22Rv1 (cell line): ENCODE measurements at regions not wholly inside any gene's neighbourhood (a gene's known extent, or its start where the extent isn't known, plus 50 kb on each side); places are given as distances from the start of the nearest gene placed in this dataset.

Experiments
- H3K27ac ChIP-seq: fragments of 450-650 bp; 2 replicates; pipeline ENCODE4 v1.5.1; 2017
- CTCF ChIP-seq: fragments of 450-650 bp; IDR thresholded peaks from 2 replicates; pipeline ENCODE4 v1.5.1; 2017; ENCODE audit warnings: mild to moderate bottlenecking
- ZFX ChIP-seq: fragments of 450-650 bp; IDR thresholded peaks from 2 replicates; pipeline ENCODE4 v1.6.1; 2017; ENCODE audit warnings: antibody characterized with exemption, borderline replicate concordance

GRCh38 chr6:14543971-14544585, 426.5 kb downstream of the CD83 start:
- no peak overlapping the region for H3K27ac ChIP-seq
- TF ChIP-seq CTCF (no peak), ZFX (no peak)

GRCh38 chr6:14544666-14545065, 427.1 kb downstream of the CD83 start:
- no peak overlapping the region for H3K27ac ChIP-seq
- TF ChIP-seq ZFX (no peak), CTCF (no peak)

GRCh38 chr6:14545496-14545895, 427.9 kb downstream of the CD83 start:
- H3K27ac ChIP-seq = no peak overlapping the region
- no peak for TF ChIP-seq CTCF
- no peak for TF ChIP-seq ZFX

GRCh38 chr6:14546036-14546435, 428.5 kb downstream of the CD83 start:
- TF ChIP-seq CTCF (no peak), ZFX (no peak)
- H3K27ac ChIP-seq = no peak overlapping the region

- no peak for TF ChIP-seq CTCF
- TF ChIP-seq ZFX = no peak
- H3K27ac ChIP-seq = no peak overlapping the region
These were observed 429.9 kb downstream of the CD83 start for GRCh38 chr6:14547284-14547998.

- TF ChIP-seq ZFX = no peak
- no peak for TF ChIP-seq CTCF
- H3K27ac ChIP-seq = no peak overlapping the region
These were observed 431.8 kb downstream of the CD83 start for GRCh38 chr6:14549304-14549770.

GRCh38 chr6:14549871-14550270, 432.3 kb downstream of the CD83 start:
- no peak overlapping the region for H3K27ac ChIP-seq
- TF ChIP-seq CTCF (no peak), ZFX (no peak)
